SK-N-SH (cell line): ENCODE measurements at regions not wholly inside any gene's neighbourhood (a gene's known extent, or its start where the extent isn't known, plus 50 kb on each side); places are given as distances from the start of the nearest gene placed in this dataset.

Experiments
- CTCF ChIA-PET: fragments of 300-600, 350-600 bp; formaldehyde crosslinking; extraction: SDS; loops from one replicate; lab custom pipeline; 2021; lab: Yijun Ruan, JAX
- POLR2A ChIA-PET: fragments of 350-600 bp; sonication (Branson Sonifier 250); formaldehyde crosslinking; extraction: SDS; loops from one replicate; lab custom pipeline; 2020; ENCODE audit warnings: antibody characterized with exemption, inconsistent platforms; lab: Yijun Ruan, JAX
- DNase-seq: peaks from one replicate; pipeline ENCODE4 v3.0.0; 2012
- H2AFZ ChIP-seq: fragments of 200-600 bp; sonication (generic); 2 replicates; pipeline ENCODE4 v1.8.1; 2016; ENCODE audit warnings: antibody characterized with exemption, mild to moderate bottlenecking, low read depth
- H3F3A ChIP-seq: fragments of 200-600 bp; sonication (generic); replicated peaks from 2 replicates; pipeline ENCODE3; 2016; ENCODE audit warnings: antibody characterized with exemption, mild to moderate bottlenecking; ENCODE audit not compliant: insufficient read depth
- H3K27ac ChIP-seq, 2 experiments: fragments of 200-500 bp in 1 of 2; fragments of 200-600 bp in 1 of 2; sonication (Bioruptor generic) in 1 of 2; sonication (generic), shearing (Covaris generic) in 1 of 2; 2 replicates each; pipeline versions ENCODE4 v1.5.1 to v1.6.1; 2014 to 2016; ENCODE audit warnings: low read depth in 2 of 2, inconsistent platforms in 1 of 2, low read length in 1 of 2, mild to moderate bottlenecking in 1 of 2, mixed read lengths in 1 of 2
- H3K27me3 ChIP-seq: fragments of 200-600 bp; sonication (generic), shearing (Covaris generic); 2 replicates; pipeline ENCODE4 v1.6.1; 2016; ENCODE audit warnings: mixed run types; ENCODE audit not compliant: insufficient read depth
- H3K36me3 ChIP-seq, 2 experiments: fragments of 200-500 bp in 1 of 2; fragments of 200-600 bp in 1 of 2; sonication (Bioruptor generic) in 1 of 2; sonication (generic) in 1 of 2; replicated peaks in 1 of 2; 2 replicates each; pipeline versions ENCODE3 to v1.5.1; 2014 to 2016; ENCODE audit warnings: low read length in 1 of 2, mild to moderate bottlenecking in 1 of 2; ENCODE audit not compliant: insufficient read depth in 2 of 2, control insufficient read depth in 1 of 2
- H3K4me1 ChIP-seq, 2 experiments: fragments of 200-500 bp in 1 of 2; fragments of 200-600 bp in 1 of 2; sonication (Bioruptor generic) in 1 of 2; sonication (generic), shearing (Covaris generic) in 1 of 2; 2 replicates each; pipeline versions ENCODE4 v1.5.1 to v1.6.1; 2014 to 2016; ENCODE audit warnings: low read depth in 1 of 2, low read length in 1 of 2, mixed run types in 1 of 2; ENCODE audit not compliant: insufficient read depth in 2 of 2, control insufficient read depth in 1 of 2
- H3K4me2 ChIP-seq: fragments of 200-600 bp; sonication (generic), shearing (Covaris generic); 2 replicates; pipeline ENCODE4 v1.6.1; 2017; ENCODE audit warnings: mixed run types
- H3K4me3 ChIP-seq, 2 experiments: fragments of 200-500 bp in 1 of 2; fragments of 200-600 bp in 1 of 2; sonication (Bioruptor generic) in 1 of 2; sonication (generic), shearing (Covaris generic) in 1 of 2; 2 replicates each; pipeline versions ENCODE4 v1.5.1 to v1.8.1; 2014 to 2016; ENCODE audit warnings: low read depth in 2 of 2, inconsistent platforms in 1 of 2, low read length in 1 of 2, mild to moderate bottlenecking in 1 of 2, mixed read lengths in 1 of 2, moderate library complexity in 1 of 2
- H3K79me2 ChIP-seq: fragments of 200-600 bp; sonication (generic); 2 replicates; pipeline ENCODE4 v1.8.1; 2017; ENCODE audit warnings: mild to moderate bottlenecking; ENCODE audit not compliant: insufficient read depth
- H3K9ac ChIP-seq: fragments of 200-600 bp; sonication (generic); 2 replicates; pipeline ENCODE4 v1.6.1; 2017; ENCODE audit warnings: mixed run types
- H3K9me2 ChIP-seq: fragments of 200-600 bp; sonication (generic); 2 replicates; pipeline ENCODE4 v1.6.1; 2017; ENCODE audit warnings: mixed run types
- H3K9me3 ChIP-seq: fragments of 200-600 bp; sonication (generic); 2 replicates; pipeline ENCODE4 v1.6.1; 2017; ENCODE audit warnings: mixed run types, mild to moderate bottlenecking, moderate library complexity
- H4K20me1 ChIP-seq: fragments of 200-600 bp; sonication (generic); 2 replicates; pipeline ENCODE4 v1.6.1; 2017; ENCODE audit warnings: mild to moderate bottlenecking, mixed run types; ENCODE audit not compliant: insufficient read depth
- CHD2 ChIP-seq: fragments of 150-350 bp; IDR thresholded peaks from 2 replicates; pipeline ENCODE4 v1.6.1; 2018; ENCODE audit warnings: low read length; ENCODE audit not compliant: partially characterized antibody
- EP300 ChIP-seq, 2 experiments: IDR thresholded peaks; 2 replicates each; pipeline versions ENCODE4 v1.4.0 to v1.6.1; 2012; ENCODE audit warnings: borderline replicate concordance in 1 of 2, low read depth in 1 of 2, low read length in 1 of 2
- FOXM1 ChIP-seq: IDR thresholded peaks from 2 replicates; pipeline ENCODE4 v1.4.0; 2012; ENCODE audit warnings: low read depth, mild to moderate bottlenecking
- GABPA ChIP-seq: IDR thresholded peaks from 2 replicates; pipeline ENCODE4 v1.4.0; 2012; ENCODE audit warnings: low read depth, mild to moderate bottlenecking
- GATA2 ChIP-seq: sonication (generic); formaldehyde crosslinking; IDR thresholded peaks from 2 replicates; pipeline ENCODE4 v1.5.0; 2020; ENCODE audit warnings: mild to moderate bottlenecking, missing genetic modification reagents
- MAX ChIP-seq: IDR thresholded peaks from 2 replicates; pipeline ENCODE4 v1.4.0; 2012; ENCODE audit warnings: low read depth
- MXI1 ChIP-seq: IDR thresholded peaks from 2 replicates; pipeline ENCODE4 v1.6.1; 2012; ENCODE audit warnings: mild to moderate bottlenecking, low read depth, low read length, improper control_type of control experiment
- NFIC ChIP-seq: IDR thresholded peaks from 2 replicates; pipeline ENCODE4 v1.4.0; 2012; ENCODE audit warnings: borderline replicate concordance
- POLR2AphosphoS5 ChIP-seq: IDR thresholded peaks from 2 replicates; pipeline ENCODE4 v1.6.1; 2012; ENCODE audit warnings: low read depth, low read length
- REST ChIP-seq: IDR thresholded peaks from 2 replicates; pipeline ENCODE4 v1.6.1; 2012; ENCODE audit warnings: mild to moderate bottlenecking, low read depth, low read length, moderate library complexity
- RXRA ChIP-seq: IDR thresholded peaks from 2 replicates; pipeline ENCODE4 v1.4.0; 2012; ENCODE audit warnings: low read depth, mild to moderate bottlenecking, borderline replicate concordance
- SIN3A ChIP-seq: IDR thresholded peaks from 2 replicates; pipeline ENCODE4 v1.6.1; 2012; ENCODE audit warnings: low read depth, mild to moderate bottlenecking, low read length, moderate library complexity, borderline replicate concordance
- TAF1 ChIP-seq: IDR thresholded peaks from 2 replicates; pipeline ENCODE4 v1.6.1; 2012; ENCODE audit warnings: low read depth, mild to moderate bottlenecking, low read length, moderate library complexity, borderline replicate concordance
- WGBS: methylation state at CpG from one replicate; pipeline ENCODE4 v1.1.6; 2017; ENCODE audit warnings: low lambda C conversion rate; 5-methylcytosine and 5-hydroxymethylcytosine counted together

- ChIA-PET POLR2A (no interaction called here), CTCF (no interaction called here)
- Histone ChIP-seq H3K79me2 (no peaks in the 10 kb centered on the region), H2AFZ (no peak overlapping the region), H3F3A (no peaks in the 10 kb centered on the region), H3K4me3 (no peak overlapping the region), H3K9ac (no peak overlapping the region), H3K27ac (no peak overlapping the region), H3K36me3 (no peaks in the 10 kb centered on the region), H4K20me1 (no peaks in the 10 kb centered on the region), H3K4me2 (no peak overlapping the region), H3K4me1 (no peaks in the 10 kb centered on the region), H3K9me3 (no peaks in the 10 kb centered on the region), H3K9me2 (no peaks in the 10 kb centered on the region), H3K27me3 (no peaks in the 10 kb centered on the region)
- no peak for DNase-seq
- WGBS, result 75% methylated on average over 2 of the region's 2 CpGs
- TF ChIP-seq FOXM1 (no peak), RXRA (no peak), GATA2 (CRISPR knock-in tag) (no peak)
Observed at GRCh38 chr1:189313488-189313887, 1164.2 kb downstream of the BRINP3 start.

GRCh38 chr1:189315035-189315901, 1162.4 kb downstream of the BRINP3 start:
- no peak overlapping the region for H3K4me2 ChIP-seq
- CTCF ChIA-PET, result interaction anchor here (1.1 to 1.7 kb wide), 2 partner anchors 10 to 17 kb away, joined by 3 to 4 read pairs; no protein-coding TSS in a partner anchor
- no peak overlapping the region for H3K27ac ChIP-seq
- no peak for DNase-seq
- TF ChIP-seq EP300 (IDR thresholded peaks at IDR 0.05; ENCODE audit: borderline replicate concordance in 1 of 2, low read depth in 1 of 2, low read length in 1 of 2) (no peak), MXI1 (no peak), MAX (no peak), CHD2 (no peak), TAF1 (no peak), GABPA (no peak), SIN3A (no peak), POLR2AphosphoS5 (no peak), REST (no peak), NFIC (no peak)
- TF ChIP-seq, all 33 proteins: peak for 0
- Histone ChIP-seq H3K36me3 (no peaks in the 10 kb centered on the region), H3F3A (no peaks in the 10 kb centered on the region), H3K27me3 (no peaks in the 10 kb centered on the region), H3K4me3 (no peak overlapping the region), H3K9me3 (no peaks in the 10 kb centered on the region), H3K4me1 (no peaks in the 10 kb centered on the region), H4K20me1 (no peaks in the 10 kb centered on the region), H3K79me2 (no peaks in the 10 kb centered on the region), H2AFZ (0 out of 2 replicates have a peak overlapping the region, but pooled peaks have one; percentile 9), H3K9ac (no peak overlapping the region), H3K9me2 (no peaks in the 10 kb centered on the region)
- POLR2A ChIA-PET, result no interaction called here
- WGBS, result 71% methylated on average over 4 of the region's 4 CpGs
